GM21825 (cell line): ENCODE measurements at regions not wholly inside any gene's neighbourhood (a gene's known extent, or its start where the extent isn't known, plus 50 kb on each side); places are given as distances from the start of the nearest gene placed in this dataset.

Experiments used
- ATAC-seq: cut with Tn5 transposase; IDR thresholded peaks from one replicate; pipeline ENCODE4 v1.9.1; 2021; ENCODE audit warnings: mild to moderate bottlenecking, moderate library complexity; ENCODE audit not compliant: unreplicated experiment

DNA sequence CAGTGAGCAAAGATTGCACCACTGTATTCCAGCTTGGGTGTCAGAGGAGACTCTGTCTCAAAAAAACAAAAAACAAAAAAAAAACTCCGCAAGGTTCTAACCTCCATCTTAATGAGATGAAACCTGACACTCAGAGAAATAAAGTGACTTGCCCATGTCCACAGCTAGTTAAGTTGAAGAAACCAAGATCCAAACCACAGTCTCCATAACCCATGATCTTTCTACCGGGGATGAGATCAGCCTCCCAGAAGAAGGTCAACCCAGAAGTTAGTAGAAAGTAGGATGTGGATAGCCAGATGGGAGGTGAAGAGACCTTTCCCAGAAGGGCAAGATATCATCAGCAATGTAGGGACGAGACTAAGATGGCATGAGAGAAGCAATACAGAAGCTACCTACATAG is 140.4 kb upstream of the ADRA1B start:
- ATAC-seq, result no peak

DNA sequence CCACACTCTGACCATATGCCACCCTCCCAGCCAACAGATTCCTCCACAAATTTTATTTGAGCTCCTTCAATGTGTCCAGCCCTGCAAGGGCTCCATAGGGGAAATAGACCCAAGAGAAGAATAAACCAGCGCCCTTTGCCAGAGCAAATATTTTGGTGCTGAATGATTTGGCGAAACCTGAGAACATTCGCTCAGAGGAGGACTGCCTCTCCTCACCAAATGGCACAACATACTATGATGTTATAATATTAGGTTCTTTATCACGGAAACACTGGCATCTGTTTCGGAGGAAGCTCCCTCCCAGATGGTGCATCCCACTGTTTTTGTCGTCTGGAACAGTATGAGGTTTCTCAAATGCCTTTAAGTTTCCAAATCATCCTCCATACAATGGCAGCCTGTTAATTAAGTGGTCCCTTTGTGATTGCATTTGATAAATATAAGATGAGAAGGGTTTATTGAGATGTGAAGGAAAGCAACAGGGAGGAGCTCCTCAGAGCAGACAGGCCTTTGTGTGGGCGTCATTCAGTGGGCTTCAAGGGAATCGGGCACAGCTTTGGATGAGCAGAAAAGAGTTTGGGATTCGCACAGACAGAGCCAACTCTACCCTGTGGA is 139.1 kb upstream of the ADRA1B start:
- ATAC-seq, result no peak

DNA sequence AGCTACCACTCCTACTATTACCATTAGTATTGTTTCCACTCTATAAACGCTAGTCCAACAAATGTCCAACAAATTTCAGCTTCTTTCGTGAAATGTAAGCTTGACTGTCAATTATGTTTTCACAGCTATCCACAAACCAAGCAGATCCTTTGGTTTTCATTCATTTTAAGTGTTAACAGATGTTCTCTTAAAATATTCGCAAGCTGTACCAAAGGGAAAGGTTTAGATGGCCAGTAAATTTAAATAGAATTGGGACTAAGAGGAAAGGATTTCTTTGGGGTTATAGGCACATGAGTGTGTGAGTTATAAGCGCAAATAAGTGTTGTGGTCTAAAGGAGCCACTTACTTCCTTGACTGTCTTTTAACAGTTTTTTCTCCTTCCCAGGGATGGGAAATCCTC is 136.8 kb upstream of the ADRA1B start:
- ATAC-seq, result no peak

DNA sequence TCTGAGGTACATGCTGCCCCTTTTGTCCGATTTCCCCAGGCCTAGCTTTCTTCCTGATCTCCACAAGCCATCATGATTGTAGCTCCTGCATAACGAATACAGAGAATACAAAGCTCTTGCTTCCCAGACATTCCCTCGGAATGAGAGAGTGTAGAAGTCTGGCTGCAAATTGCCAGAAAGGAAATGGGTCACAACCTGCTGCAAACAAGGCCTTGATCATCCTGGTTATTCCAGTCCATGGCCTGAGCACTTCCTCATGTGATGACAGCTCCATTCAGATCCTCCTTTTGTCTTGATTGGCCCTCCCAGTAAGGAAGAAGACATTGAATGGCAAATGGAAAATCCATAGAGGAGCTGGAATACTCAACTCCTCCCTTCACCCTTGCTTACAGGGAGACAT is 136.0 kb upstream of the ADRA1B start:
- ATAC-seq, result no peak

DNA sequence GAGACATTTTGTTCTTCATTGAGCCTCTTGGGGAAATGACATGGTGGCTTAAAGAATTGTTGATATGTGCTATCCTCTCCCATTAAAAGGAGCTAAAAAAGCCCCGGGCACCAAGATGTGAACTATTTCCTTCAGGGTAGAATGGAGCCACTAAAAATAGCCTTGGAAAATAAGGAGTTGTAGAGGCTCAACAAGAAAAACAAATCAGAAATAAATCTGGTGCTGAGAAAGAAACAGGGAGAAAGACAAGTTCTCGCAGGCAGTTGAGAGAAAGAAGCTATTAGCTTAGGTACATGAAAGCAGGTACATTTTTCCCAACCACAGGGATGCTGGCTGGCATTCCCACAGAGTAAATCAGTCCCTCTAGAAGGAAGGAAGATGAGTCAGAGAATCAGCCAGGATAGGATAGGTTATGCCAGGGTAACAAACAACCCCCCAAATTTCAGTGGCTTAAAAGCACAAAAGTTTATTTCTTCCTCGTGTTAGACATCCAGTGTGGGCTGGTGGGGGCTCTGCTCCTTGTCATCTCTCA is 134.6 kb upstream of the ADRA1B start:
- no peak for ATAC-seq

DNA sequence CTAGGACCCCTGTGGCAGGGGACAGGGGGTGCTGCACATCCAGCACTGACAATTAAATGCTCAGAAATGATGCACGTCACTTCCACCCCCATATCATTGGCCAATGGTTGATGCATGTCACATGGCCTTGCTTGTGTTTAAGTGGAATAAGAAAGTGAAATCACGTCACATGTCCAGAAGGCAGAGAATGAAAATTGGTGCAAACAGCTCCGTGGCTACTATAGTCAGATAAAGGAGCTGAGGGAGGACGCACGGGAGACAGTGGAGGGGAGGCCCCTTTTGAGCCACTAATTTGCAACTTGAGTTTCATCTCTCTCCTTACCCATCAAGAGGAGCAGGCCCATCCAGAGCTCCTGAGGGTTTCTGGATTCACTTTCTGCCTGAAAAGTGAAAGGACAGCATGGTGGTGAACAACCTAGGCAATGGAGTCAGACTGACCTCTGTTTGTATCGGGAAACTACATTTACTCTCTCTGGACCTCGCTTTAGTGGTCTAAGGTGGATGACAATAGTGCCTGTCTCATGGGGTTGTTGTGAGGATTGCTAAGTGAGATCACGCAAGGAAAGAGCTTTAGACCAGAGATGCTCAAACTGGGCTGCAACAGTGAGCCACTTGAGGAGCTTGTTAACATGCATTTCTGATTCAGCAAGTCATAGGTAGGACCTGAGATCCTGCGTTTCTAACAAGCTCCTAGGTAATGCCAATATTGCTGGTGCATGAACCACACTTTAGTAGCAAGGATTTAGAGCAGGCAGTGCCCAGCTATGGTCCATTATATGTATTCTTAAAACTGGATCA is 133.9 kb upstream of the ADRA1B start:
- peak; percentile 80 for ATAC-seq

DNA sequence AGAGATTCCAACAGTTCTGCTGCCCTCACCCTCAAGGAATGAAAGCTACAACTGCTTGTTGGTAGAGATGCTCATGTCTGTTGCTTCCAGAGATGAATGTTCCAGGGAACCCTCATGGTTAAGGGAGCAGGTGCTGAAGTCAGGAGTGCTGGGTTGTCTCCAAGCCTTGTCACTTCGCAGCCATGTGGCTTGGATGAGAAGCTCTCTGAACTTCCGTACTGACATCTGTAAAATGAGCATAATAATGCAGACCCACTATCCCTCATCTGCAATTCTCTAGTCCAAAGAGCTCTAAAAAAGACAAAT is 133.3 kb upstream of the ADRA1B start:
- no peak for ATAC-seq

DNA sequence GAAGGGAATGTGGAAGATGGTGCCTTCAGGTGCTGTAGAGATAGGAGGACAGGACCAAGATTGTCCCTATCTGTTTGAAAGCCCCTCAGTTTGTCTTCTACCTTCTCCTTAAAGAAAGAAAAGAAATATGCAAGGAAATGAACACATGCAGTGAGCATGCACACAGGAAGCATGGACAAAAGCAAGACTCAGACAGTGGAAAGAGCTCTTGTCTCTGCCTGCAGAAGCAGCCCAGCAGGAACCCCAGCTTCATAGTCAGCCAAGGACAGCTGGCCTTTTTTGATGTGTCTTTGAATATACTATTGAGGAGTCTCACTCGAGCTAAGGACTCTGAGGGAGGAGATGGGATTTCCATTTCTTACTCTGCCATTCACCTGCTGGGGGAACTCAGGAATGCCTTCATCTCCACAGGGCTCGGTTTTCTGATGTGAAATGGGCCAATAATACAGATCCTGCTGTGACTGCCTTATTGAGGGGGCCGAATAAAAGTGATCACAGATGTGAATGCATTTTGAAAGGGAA is 132.5 kb upstream of the ADRA1B start:
- ATAC-seq, result no peak

DNA sequence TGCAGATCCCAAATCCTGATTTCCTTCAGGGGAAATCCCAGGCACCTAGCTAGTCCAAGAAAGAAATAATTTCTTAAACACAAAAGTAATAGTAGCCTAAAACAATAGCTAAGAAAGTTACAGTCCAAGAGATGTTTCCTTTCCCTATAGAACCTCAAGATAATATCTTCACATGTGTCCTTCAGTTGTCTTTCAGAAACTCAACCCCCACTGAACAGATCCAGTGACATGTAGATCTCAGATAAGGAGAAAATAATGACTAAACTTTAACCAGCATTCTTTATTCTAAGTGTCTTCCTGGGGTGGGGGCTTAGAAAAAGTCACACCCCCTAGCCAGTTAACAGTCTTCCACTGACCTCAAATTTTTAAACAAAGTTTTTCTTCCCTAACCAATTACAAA is 131.3 kb upstream of the ADRA1B start:
- ATAC-seq, result no peak

DNA sequence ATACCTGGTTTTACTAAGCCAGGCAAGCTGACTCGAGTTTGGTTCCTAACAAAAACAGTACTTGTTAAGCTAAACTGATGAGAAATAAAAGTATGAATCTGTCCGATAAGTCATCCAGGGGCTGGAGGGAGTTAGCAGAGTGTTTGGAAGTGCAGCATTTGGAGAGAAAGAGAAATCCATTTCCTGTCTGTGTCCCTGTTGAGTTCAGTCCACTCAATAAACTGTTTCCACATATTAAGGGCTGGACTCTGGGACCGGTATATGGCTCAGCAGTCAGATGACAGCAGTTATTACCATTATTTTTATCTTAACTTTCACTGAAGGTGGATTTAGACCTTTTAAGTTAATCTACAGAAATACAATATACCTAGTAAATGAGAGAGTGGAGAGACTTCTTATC is 130.6 kb upstream of the ADRA1B start:
- no peak for ATAC-seq

DNA sequence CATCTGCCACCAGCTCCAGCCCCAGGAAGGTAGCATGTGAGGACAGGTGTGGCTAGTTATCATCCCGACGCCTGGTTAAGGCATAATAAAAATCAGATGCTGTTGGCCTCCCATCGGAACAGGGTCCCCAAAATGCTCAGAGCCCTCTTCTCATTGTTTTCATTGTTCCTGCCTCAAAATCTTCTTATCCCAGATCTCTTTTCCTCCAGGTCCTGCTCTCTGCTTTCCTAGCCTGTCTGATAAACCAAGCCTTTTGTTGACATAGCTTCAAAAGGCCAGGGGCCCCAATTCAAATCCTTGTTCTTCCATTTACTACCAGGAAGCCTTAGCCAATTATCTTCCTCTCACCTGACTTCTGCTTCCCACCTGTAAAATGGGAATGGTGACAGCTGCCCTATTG is 130.1 kb upstream of the ADRA1B start:
- ATAC-seq, result no peak

DNA sequence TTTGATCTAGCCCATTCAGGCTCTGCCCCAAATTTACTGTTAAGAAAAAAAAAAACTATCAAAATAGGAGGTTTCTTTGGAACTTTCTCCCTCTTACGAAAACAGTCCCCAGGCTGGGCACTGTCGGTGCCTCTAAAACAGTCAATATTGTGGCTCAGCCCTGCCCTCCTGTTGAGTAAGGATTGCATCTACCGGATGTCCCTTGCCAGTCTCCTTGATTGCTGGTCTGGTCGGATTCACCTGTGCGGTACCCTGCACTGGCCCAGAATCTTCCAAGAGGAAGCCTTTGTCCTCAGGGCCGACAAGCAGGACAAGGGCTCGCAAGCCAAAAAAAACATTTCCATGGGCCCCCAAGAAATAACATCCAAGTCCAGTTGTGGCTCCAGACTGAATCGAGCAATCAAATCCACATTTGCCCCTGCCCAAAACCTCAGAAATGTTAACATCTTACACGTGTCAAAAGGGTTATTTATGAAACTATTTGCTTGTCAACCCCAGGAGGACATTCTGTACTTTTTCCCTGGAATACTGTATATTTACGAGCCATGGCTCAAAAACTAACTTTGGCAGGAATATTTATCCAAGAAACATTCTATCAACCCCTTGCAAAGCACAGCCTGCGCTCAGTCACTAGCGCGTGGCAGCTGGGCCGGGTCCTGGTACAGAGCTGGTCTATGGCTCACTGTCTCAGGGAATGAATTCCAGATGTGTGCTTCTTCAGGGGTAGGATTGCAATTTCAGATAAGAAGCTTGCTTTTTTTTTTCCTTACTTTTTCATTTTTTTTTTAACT is 129.2 kb upstream of the ADRA1B start:
- ATAC-seq, result no peak

DNA sequence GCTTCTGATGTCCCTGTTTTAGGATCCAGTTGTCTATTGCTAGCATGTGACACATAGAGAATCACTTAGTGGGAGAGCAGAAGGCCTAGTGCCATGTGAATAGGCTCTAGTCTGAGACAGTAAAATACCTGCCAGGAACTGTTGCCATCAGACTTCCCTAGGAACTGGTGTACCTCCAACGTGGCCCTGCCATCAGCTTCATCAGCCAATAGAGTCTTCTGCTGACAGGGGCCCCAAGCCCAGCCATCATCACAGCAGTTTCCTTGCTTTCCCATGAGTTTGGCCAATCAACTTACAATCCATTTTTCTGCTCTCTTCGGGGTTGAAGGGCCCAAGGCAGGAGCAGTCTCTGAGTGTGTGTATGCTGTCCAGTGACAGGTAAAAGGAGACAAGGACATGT is 128.4 kb upstream of the ADRA1B start:
- ATAC-seq, result no peak

DNA sequence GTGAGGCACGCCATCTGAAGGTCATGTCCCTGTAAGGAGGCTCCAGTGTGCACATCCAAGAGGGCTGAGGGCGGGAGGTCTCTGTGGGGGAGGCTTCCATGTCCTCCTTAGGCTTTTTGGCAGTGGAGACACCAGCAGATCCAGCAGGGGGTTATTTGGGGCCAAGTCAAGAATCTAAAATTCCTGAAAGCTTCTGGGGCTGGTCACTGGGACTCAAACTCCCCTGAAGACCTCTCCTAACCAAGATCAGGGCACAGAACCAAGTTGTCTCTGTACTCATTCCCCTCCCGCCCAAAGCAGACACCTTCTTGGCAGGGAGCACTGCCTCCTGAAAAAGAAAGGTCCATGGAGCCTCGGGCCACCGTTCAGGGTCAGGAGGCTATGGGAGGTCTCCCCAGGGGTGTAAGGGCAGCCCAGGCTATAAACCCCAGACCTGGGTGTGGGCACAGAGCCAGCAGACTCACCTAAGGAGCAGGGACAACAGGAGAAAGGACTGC is 127.4 kb upstream of the ADRA1B start:
- no peak for ATAC-seq

DNA sequence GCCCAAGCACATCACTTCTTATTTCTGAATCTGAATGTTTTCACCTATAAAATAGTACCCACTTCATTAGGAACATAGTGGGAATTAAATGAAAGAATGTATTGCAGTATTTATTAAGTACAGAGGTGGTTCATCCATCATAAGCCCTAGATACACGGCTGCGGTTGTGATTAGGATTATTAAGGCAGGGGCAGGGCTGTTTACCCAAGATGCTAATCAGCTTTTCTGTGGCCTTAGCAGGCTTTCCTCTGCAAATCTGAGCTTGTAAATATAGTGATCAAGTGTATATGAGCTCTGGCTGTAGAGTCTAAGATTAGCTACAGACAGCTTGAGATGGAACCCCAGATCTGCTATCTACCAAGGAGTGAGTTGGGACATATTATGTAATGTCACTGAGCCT is 124.1 kb upstream of the ADRA1B start:
- ATAC-seq, result no peak

DNA sequence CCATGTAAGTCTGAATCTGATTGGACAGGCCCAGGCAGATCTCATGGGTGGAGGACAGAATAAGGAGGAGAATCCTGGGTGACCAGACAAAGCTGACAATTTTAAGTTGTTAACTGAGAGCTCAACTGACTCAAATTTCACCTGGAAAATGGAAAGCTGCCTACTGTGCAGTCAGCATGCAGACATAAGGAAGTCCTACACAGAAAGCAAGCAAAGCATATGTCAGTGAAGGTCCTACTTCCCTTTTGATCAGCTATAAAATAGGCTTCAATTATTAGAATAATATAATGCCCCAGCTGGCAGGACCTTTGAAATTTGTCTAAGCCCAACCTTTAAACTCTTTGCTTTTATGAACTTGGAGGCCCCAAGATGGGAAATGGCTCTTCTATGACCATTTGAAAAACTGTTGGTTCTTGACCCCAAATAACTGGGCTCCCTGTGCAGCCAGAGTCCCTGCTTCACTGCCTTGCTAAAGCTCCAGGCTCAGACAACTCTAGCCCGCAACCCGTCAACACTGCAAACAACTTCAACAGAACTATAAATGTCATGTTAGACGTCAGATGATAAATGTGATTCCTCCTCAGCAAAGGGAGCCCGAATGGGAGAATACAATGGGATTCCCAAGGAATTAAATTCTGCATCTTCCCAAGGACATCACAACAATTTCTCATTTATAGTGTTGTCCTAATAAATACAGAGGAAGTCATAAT is 118.9 kb upstream of the ADRA1B start:
- no peak for ATAC-seq

DNA sequence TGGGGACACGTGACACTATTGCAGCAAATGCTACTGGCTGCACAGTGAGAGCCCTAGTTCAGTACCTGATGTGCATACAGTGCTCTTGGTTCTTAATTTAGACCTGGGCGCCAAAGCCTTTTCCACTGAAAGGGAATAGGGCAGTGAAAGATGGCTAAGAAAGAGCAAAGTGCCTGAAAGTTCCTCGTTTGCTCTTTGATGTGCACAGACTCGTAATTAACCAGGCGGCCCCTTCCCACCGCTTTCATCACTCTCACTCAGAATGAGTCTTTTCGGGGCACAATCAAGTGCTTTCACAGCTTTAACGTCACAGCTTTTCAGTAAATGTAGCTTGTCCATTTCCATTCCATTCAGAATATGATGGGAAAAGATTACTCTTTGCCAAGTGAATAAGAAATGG is 116.6 kb upstream of the ADRA1B start:
- no peak for ATAC-seq

DNA sequence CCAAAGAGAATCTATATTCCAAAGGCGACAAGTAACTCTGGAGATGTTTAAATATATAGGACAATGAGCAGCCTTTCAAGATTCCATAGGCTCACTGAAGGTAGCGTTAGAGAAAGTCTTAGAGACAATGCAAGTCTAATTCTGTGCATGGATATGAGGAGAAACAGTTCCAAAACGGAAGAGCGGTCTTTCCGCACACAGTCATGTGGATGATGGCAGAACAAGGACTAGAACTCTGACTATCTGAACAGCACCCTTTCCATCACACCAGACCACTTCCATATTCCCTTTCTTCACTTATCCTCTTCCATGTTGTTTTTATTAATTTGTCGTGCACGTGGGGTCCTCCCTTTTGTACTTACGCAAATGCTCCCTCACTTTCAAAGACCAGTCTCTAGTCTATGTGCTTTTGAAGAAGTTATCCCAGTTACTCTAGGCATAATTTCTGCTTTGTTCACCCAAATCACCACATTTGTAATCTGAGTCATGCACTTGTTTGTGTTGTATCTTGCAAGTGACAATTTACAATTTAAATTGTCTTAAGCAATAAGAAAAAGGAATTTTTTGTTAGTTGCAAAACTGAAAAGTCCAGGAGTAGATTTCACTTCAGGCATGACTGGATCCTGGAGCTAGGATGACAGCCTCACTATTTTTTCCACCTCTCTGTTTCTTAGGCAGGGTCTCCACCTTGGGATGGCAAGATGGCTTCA is 116.0 kb upstream of the ADRA1B start:
- no peak for ATAC-seq

DNA sequence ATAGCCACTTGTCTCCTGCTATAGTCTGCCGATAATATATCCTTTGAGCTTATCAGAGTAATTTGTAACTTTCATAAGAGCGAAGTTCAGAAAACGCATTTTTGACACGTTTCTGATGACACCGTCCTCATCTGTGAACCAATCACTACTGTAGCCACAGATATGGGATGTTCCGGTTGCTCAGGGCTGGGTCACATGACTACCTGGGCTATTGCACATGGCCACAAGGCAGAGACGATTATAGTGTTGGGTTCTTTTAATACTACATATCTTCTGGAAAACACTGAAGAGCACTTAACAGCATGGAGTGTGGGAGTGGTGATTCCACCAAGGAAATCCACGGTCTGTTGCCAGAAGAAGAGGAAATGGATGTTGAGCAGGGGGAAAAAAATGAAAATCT is 115.0 kb upstream of the ADRA1B start:
- no peak for ATAC-seq

DNA sequence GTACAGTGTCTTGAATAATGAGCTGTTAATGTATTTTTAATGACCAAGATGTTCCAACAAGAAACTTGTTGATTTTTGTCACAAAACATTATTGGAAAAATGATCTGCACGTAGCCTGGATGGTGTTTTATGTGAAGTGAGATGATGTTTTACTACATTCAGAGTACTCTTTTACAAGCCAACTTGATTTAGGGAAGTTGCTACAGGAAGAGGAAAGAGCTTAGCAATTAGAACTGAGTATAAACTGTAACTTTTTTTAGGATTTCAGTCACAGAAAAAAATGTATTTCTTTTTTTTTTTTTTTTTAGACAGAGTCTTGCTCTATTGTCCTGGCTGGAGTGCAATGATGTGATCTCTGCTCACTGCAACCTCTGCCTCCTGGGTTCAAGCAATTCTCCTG is 113.6 kb upstream of the ADRA1B start:
- no peak for ATAC-seq
